Esophagus muscularis mucosa (tissue), 4 donors: ENCODE measurements at regions not wholly inside any gene's neighbourhood (a gene's known extent, or its start where the extent isn't known, plus 50 kb on each side); places are given as distances from the start of the nearest gene placed in this dataset.

ENCODE experiments used
- EP300 ChIP-seq: sonication (generic); formaldehyde crosslinking; IDR thresholded peaks from one replicate; pipeline ENCODE4 v1.6.1; 2017; ENCODE audit warnings: antibody characterized with exemption
- POLR2A ChIP-seq: fragments of 450-650 bp; IDR thresholded peaks from one replicate; pipeline ENCODE4 v1.6.1; 2017; ENCODE audit warnings: antibody characterized with exemption, moderate library complexity, mild to moderate bottlenecking, low read depth
- TF ChIP-seq, protein P1 (sequence below), 3 experiments: fragments of 200-600 bp in 2 of 3; fragments of 450-650 bp in 1 of 3; sonication (generic) in 2 of 3; IDR thresholded peaks; one replicate each; pipeline ENCODE4 v1.5.1; 2017 to 2019; ENCODE audit warnings: antibody characterized with exemption in 3 of 3, mild to moderate bottlenecking in 2 of 3, moderate library complexity in 1 of 3

DNA sequence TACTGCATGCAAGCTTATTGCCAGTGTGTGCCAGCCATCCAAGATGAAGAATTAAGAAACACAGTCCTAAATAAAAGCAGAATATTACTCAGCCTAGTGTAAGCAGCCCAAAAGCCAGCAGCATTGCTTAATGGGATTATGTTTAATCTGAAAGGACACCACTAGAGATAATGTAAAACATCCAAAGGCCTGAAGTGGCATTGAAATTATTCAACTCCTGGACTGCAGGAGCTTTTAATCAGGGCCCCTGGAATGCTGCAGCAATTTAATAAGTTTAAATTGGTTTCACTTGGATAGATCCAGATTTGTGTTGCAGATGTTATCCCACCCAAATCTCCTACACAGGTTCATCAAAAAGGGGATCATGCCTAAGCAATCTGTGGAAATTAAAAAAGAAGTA, 193.0 kb downstream of the C12orf50 start:
- TF ChIP-seq EP300 (no peak), POLR2A (no peak)
- TF ChIP-seq, protein P1, sequence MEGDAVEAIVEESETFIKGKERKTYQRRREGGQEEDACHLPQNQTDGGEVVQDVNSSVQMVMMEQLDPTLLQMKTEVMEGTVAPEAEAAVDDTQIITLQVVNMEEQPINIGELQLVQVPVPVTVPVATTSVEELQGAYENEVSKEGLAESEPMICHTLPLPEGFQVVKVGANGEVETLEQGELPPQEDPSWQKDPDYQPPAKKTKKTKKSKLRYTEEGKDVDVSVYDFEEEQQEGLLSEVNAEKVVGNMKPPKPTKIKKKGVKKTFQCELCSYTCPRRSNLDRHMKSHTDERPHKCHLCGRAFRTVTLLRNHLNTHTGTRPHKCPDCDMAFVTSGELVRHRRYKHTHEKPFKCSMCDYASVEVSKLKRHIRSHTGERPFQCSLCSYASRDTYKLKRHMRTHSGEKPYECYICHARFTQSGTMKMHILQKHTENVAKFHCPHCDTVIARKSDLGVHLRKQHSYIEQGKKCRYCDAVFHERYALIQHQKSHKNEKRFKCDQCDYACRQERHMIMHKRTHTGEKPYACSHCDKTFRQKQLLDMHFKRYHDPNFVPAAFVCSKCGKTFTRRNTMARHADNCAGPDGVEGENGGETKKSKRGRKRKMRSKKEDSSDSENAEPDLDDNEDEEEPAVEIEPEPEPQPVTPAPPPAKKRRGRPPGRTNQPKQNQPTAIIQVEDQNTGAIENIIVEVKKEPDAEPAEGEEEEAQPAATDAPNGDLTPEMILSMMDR (IDR thresholded peaks at IDR 0.05): no peak
